ENCODE measurements at regions not wholly inside any gene's neighbourhood (a gene's known extent, or its start where the extent isn't known, plus 50 kb on each side); places are given as distances from the start of the nearest gene placed in this dataset.
A peak's percentile ranks its signal among the peaks of the same experiment; 100 is the strongest.

- intact Hi-C loops (cut with DNase I), result no loop called here
- no peaks in the 10 kb centered on the region for H3K36me3 ChIP-seq
- no peaks in the 10 kb centered on the region for H3K9me3 ChIP-seq
- peaks cover 0 to 45% of the 10 kb centered on the region in 2 donors for H3K4me1 ChIP-seq
- no peak overlapping the region for H3K4me3 ChIP-seq
- no peak for DNase-seq (ENCODE audit: low spot score in 2 of 2)
- H3K27me3 ChIP-seq, result no peaks in the 10 kb centered on the region
- no peak for TF ChIP-seq CTCF (IDR thresholded peaks at IDR 0.05)
- H3K27ac ChIP-seq, result no peak overlapping the region
Measured at GRCh38 chr6:56794421-56794820, 151.7 kb upstream of the DST start.

- TF ChIP-seq CTCF (IDR thresholded peaks at IDR 0.05), result no peak
- H3K4me3 ChIP-seq, result no peak overlapping the region
- no peak for DNase-seq (ENCODE audit: low spot score in 2 of 2)
- H3K9me3 ChIP-seq, result no peaks in the 10 kb centered on the region
- peaks cover 0 to 44% of the 10 kb centered on the region in 2 donors for H3K4me1 ChIP-seq
- no peaks in the 10 kb centered on the region for H3K36me3 ChIP-seq
- no peak overlapping the region for H3K27ac ChIP-seq
- no peaks in the 10 kb centered on the region for H3K27me3 ChIP-seq
- intact Hi-C loops (cut with DNase I), result no loop called here
Measured at GRCh38 chr6:56793938-56794337, 151.2 kb upstream of the DST start.

GRCh38 chr6:56790414-56790813 is 147.7 kb upstream of the DST start:
- no peak for DNase-seq (ENCODE audit: low spot score in 2 of 2)
- H3K4me3 ChIP-seq, result no peak overlapping the region
- H3K9me3 ChIP-seq, result no peaks in the 10 kb centered on the region
- peak overlapping the region in 1 of 2 donors; percentile 47 for H3K27ac ChIP-seq
- no peaks in the 10 kb centered on the region for H3K27me3 ChIP-seq
- intact Hi-C loops (cut with DNase I), result no loop called here
- no peak for TF ChIP-seq CTCF (IDR thresholded peaks at IDR 0.05)
- H3K36me3 ChIP-seq, result no peaks in the 10 kb centered on the region
- H3K4me1 ChIP-seq, result peaks cover 0 to 26% of the 10 kb centered on the region in 2 donors

- peak overlapping the region in 1 of 2 donors; percentile 13 for H3K27ac ChIP-seq
- no peak for DNase-seq (ENCODE audit: low spot score in 2 of 2)
- no peaks in the 10 kb centered on the region for H3K27me3 ChIP-seq
- H3K4me3 ChIP-seq, result no peak overlapping the region
- intact Hi-C loops (cut with DNase I), result no loop called here
- no peak for TF ChIP-seq CTCF (IDR thresholded peaks at IDR 0.05)
- no peaks in the 10 kb centered on the region for H3K9me3 ChIP-seq
- H3K36me3 ChIP-seq, result no peaks in the 10 kb centered on the region
- H3K4me1 ChIP-seq, result peaks cover 0 to 26% of the 10 kb centered on the region in 2 donors
Measured at GRCh38 chr6:56789879-56790278, 147.2 kb upstream of the DST start.

- H3K9me3 ChIP-seq, result no peaks in the 10 kb centered on the region
- peaks cover 0 to 26% of the 10 kb centered on the region in 2 donors for H3K4me1 ChIP-seq
- DNase-seq (ENCODE audit: low spot score in 2 of 2), result no peak
- TF ChIP-seq CTCF (IDR thresholded peaks at IDR 0.05), result no peak
- H3K27me3 ChIP-seq, result no peaks in the 10 kb centered on the region
- H3K27ac ChIP-seq, result no peak overlapping the region
- intact Hi-C loops (cut with DNase I), result no loop called here
- no peak overlapping the region for H3K4me3 ChIP-seq
- no peaks in the 10 kb centered on the region for H3K36me3 ChIP-seq
Measured at GRCh38 chr6:56789342-56789741, 146.7 kb upstream of the DST start.

- no peak for DNase-seq (ENCODE audit: low spot score in 2 of 2)
- no peaks in the 10 kb centered on the region for H3K27me3 ChIP-seq
- intact Hi-C loops (cut with DNase I), result no loop called here
Measured at GRCh38 chr6:56787209-56787608, 144.5 kb upstream of the DST start.

More at GRCh38 chr6:56787209-56787608, 144.5 kb upstream of the DST start:
- Histone ChIP-seq H3K27ac (no peak overlapping the region), H3K4me3 (no peak overlapping the region), H3K9me3 (no peaks in the 10 kb centered on the region), H3K36me3 (no peaks in the 10 kb centered on the region), H3K4me1 (peaks cover 0 to 22% of the 10 kb centered on the region in 2 donors)
- TF ChIP-seq CTCF (IDR thresholded peaks at IDR 0.05), result no peak

All from ascending aorta (tissue), 2 donors.